ENCODE measurements at regions not wholly inside any gene's neighbourhood (a gene's known extent, or its start where the extent isn't known, plus 50 kb on each side); places are given as distances from the start of the nearest gene placed in this dataset.

DNA sequence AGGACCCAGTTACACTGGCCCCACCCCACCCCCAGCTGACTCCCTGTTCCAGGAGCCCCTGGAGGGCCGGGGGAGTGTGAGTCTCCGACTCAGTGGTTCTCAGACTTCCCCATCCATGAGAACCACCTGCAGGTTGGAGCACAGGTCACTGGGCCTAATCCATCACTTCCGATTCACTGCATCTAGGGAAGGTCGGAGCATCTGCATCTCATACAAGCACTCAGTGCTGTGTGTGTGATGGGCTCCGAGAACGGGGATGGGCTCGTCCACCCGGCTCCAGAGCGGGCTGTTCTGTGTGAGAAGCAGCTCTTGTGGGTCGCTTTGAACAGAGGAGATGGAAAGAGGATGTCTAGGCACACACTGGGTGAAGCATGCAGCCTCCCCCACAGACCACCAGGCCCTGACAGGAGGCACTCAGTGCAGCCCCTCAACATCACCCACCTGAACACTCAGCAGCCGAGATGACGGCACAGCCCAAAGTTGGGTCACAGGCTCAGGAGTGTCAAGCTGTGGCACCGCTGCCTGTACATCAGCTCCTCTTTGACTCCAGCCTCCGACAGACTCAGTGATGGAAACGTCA is 541.4 kb downstream of the BRD1 start:
- Histone ChIP-seq H3K4me3 (ENCODE audit: control extremely low read depth in 1 of 5, extremely low read depth in 1 of 5, insufficient read depth in 1 of 5, low read depth in 2 of 5, low read length in 4 of 5) (no peak overlapping the region), H4K20me1 (ENCODE audit: control insufficient read depth, insufficient read depth, low read length, poor library complexity, severe bottlenecking) (no peaks in the 10 kb centered on the region), H3K9ac (ENCODE audit: low read length) (no peak overlapping the region), H3K4me1 (ENCODE audit: control insufficient read depth in 2 of 2, insufficient read depth in 2 of 2, low read length in 2 of 2) (no peaks in the 10 kb centered on the region), H3K27ac (ENCODE audit: low read length in 2 of 2) (no peak overlapping the region), H2AFZ (ENCODE audit: insufficient read depth, low read depth, low read length, poor library complexity, severe bottlenecking) (no peak overlapping the region), H3K9me3 (ENCODE audit: control extremely low read depth in 1 of 3, control insufficient read depth in 2 of 3, insufficient read depth in 1 of 3, low read length in 2 of 3) (peaks cover 0 to 25% (median 0%) of the 10 kb centered on the region in 3 donors), H3K27me3 (replicated peaks in 1 of 4; ENCODE audit: control extremely low read depth in 1 of 4, control insufficient read depth in 3 of 4, insufficient read depth in 4 of 4, low read length in 3 of 4) (peaks cover 0 to 3% (median 0%) of the 10 kb centered on the region in 4 experiments), H3K36me3 (replicated peaks in 1 of 2; ENCODE audit: control extremely low read depth in 1 of 2, control insufficient read depth in 1 of 2, extremely low read depth in 1 of 2, insufficient read depth in 2 of 2, low read length in 1 of 2) (no peaks in the 10 kb centered on the region), H3K79me2 (ENCODE audit: control insufficient read depth, insufficient read depth, low read length) (no peaks in the 10 kb centered on the region), H3K4me2 (replicated peaks; ENCODE audit: low read depth, low read length, poor library complexity, severe bottlenecking) (no peak overlapping the region)
- Mint-ChIP-seq H3K4me1 (no peaks in the 10 kb centered on the region), H3K27me3 (peaks cover 7% of the 10 kb centered on the region), H3K9me3 (ENCODE audit: insufficient read depth) (no peaks in the 10 kb centered on the region), H3K27ac (no peak overlapping the region), H3K4me3 (no peak overlapping the region)
- no peak for DNase-seq
- ChIA-PET POLR2A (no interaction called here), CTCF (interaction anchor here (0.5 kb wide), 1 partner anchor 33 kb away, joined by 3 read pairs; no protein-coding TSS in a partner anchor)
- ATAC-seq (ENCODE audit: low read depth) = no peak
- intact Hi-C loops (cut with micrococcal nuclease) = no loop called here
- TF ChIP-seq CTCF (IDR thresholded peaks at IDR 0.05) = no peak
- TF ChIP-seq EZH2 (IDR thresholded peaks at IDR 0.05; ENCODE audit: borderline replicate concordance, insufficient read depth, low read depth, low read length, poor library complexity, severe bottlenecking) = no peak
- 90% methylated on average over 8 of the region's 15 CpGs for WGBS (ENCODE audit: insufficient coverage)

- Histone ChIP-seq H4K20me1 (ENCODE audit: control insufficient read depth, insufficient read depth, low read length, poor library complexity, severe bottlenecking) (no peaks in the 10 kb centered on the region), H3K27me3 (replicated peaks in 1 of 4; ENCODE audit: control extremely low read depth in 1 of 4, control insufficient read depth in 3 of 4, insufficient read depth in 4 of 4, low read length in 3 of 4) (peaks cover 0 to 3% (median 0%) of the 10 kb centered on the region in 4 experiments), H3K27ac (ENCODE audit: low read length in 2 of 2) (no peak overlapping the region), H3K9ac (ENCODE audit: low read length) (no peak overlapping the region), H3K4me2 (replicated peaks; ENCODE audit: low read depth, low read length, poor library complexity, severe bottlenecking) (no peak overlapping the region), H3K4me3 (ENCODE audit: control extremely low read depth in 1 of 5, extremely low read depth in 1 of 5, insufficient read depth in 1 of 5, low read depth in 2 of 5, low read length in 4 of 5) (no peak overlapping the region), H3K36me3 (replicated peaks in 1 of 2; ENCODE audit: control extremely low read depth in 1 of 2, control insufficient read depth in 1 of 2, extremely low read depth in 1 of 2, insufficient read depth in 2 of 2, low read length in 1 of 2) (no peaks in the 10 kb centered on the region), H3K9me3 (ENCODE audit: control extremely low read depth in 1 of 3, control insufficient read depth in 2 of 3, insufficient read depth in 1 of 3, low read length in 2 of 3) (peaks cover 0 to 20% (median 0%) of the 10 kb centered on the region in 3 donors), H3K4me1 (ENCODE audit: control insufficient read depth in 2 of 2, insufficient read depth in 2 of 2, low read length in 2 of 2) (no peaks in the 10 kb centered on the region), H2AFZ (ENCODE audit: insufficient read depth, low read depth, low read length, poor library complexity, severe bottlenecking) (no peak overlapping the region), H3K79me2 (ENCODE audit: control insufficient read depth, insufficient read depth, low read length) (no peaks in the 10 kb centered on the region)
- POLR2A ChIA-PET = no interaction called here
- TF ChIP-seq EZH2 (IDR thresholded peaks at IDR 0.05; ENCODE audit: borderline replicate concordance, insufficient read depth, low read depth, low read length, poor library complexity, severe bottlenecking) (no peak), CTCF (IDR thresholded peaks at IDR 0.05) (no peak)
- intact Hi-C loops (cut with micrococcal nuclease) = no loop called here
- Mint-ChIP-seq H3K4me1 (no peaks in the 10 kb centered on the region), H3K27me3 (peaks cover 11% of the 10 kb centered on the region), H3K4me3 (no peak overlapping the region), H3K27ac (no peak overlapping the region), H3K9me3 (ENCODE audit: insufficient read depth) (peaks cover 3% of the 10 kb centered on the region)
- DNase-seq (no peak), ATAC-seq (ENCODE audit: low read depth) (no peak)
- WGBS (ENCODE audit: insufficient coverage) = 91% methylated on average over 15 of the region's 15 CpGs
- CTCF ChIA-PET = no interaction called here
These were observed 542.7 kb downstream of the BRD1 start for GRCh38 chr22:49284931-49285330.
